ENCODE measurements at regions not wholly inside any gene's neighbourhood (a gene's known extent, or its start where the extent isn't known, plus 50 kb on each side); places are given as distances from the start of the nearest gene placed in this dataset.

DNA sequence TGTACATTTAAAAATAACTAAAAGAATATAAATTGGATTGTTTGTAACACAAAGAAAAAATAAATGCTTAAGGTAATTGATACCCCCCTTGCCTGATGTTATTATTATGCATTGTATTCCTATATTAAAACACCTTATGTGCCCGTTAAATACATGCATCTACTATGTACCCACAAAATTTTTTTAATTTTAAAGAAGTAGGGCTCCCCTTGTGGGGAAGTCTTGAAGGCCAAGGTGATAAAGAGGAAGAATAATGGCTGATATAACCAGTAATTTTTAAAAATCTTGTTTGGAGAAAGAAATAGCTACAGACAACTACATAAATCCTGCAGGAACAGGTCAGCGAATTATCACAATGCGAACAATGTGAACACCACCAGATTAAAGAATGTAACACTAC lies 451.7 kb upstream of the ARHGEF26 start:
- TF ChIP-seq, protein P1, sequence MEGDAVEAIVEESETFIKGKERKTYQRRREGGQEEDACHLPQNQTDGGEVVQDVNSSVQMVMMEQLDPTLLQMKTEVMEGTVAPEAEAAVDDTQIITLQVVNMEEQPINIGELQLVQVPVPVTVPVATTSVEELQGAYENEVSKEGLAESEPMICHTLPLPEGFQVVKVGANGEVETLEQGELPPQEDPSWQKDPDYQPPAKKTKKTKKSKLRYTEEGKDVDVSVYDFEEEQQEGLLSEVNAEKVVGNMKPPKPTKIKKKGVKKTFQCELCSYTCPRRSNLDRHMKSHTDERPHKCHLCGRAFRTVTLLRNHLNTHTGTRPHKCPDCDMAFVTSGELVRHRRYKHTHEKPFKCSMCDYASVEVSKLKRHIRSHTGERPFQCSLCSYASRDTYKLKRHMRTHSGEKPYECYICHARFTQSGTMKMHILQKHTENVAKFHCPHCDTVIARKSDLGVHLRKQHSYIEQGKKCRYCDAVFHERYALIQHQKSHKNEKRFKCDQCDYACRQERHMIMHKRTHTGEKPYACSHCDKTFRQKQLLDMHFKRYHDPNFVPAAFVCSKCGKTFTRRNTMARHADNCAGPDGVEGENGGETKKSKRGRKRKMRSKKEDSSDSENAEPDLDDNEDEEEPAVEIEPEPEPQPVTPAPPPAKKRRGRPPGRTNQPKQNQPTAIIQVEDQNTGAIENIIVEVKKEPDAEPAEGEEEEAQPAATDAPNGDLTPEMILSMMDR (IDR thresholded peaks at IDR 0.05): no peak
- TF ChIP-seq POLR2A (IDR thresholded peaks at IDR 0.05): no peak

All from heart left ventricle (tissue), 13 donors.